Activated CD4-positive, alpha-beta T cell treated with anti-CD3 and anti-CD28 coated beads, Interleukin-2, Interleukin-4, amounts not matched to agents 100 ng/mL and 50 ng/mL, durations not matched to agents 16 hours and 8 hours (primary cell): ENCODE measurements at regions not wholly inside any gene's neighbourhood (a gene's known extent, or its start where the extent isn't known, plus 50 kb on each side); places are given as distances from the start of the nearest gene placed in this dataset.
"Not testable (repeated sequence)": the region's sequence is repeated elsewhere in the genome, so short reads cannot be mapped to it uniquely, and the experiment has no call there.

Source experiments
- DNase-seq: peaks from one replicate; pipeline ENCODE4 v3.0.0-alpha.2; 2020; ENCODE audit warnings: low spot score

DNA sequence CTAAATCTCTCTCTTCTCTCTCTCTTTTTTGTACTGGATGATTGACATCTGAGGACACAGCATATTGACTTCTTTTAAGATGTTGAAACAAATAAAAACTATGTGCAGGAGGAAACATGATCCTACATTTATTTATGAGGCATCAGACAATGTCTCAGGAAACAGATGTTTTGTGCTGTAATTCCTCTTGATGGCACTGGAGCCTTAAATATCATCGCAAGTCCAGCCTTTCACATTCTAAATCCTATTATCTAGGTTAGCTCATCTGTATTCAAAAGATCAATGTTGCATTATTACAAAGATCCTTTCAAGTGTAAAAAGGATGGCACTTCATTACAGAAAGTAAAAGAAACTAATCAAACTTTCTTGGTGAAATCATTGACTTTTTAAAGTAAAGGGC lies 63.9 kb downstream of the MAT2B start:
- no peak for DNase-seq

DNA sequence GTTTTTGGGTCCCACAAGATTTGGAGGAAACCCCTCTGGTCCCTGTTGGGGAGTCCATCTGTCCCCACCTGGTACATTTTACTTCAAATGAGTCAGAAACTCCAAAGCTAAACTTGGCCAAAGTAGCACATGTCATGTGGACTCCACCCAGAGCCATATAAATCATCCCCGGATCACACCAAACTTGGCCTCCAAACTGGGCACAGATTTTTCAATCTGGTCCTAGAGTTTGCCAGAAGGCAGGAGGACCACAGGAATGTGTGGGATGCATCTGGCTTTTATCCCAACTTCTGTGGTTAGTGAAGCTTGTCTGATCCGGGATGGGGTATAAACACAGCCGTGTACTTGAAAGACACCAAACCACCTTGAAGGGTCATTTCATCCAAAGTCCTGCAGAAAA lies 66.3 kb downstream of the MAT2B start:
- DNase-seq: no peak

DNA sequence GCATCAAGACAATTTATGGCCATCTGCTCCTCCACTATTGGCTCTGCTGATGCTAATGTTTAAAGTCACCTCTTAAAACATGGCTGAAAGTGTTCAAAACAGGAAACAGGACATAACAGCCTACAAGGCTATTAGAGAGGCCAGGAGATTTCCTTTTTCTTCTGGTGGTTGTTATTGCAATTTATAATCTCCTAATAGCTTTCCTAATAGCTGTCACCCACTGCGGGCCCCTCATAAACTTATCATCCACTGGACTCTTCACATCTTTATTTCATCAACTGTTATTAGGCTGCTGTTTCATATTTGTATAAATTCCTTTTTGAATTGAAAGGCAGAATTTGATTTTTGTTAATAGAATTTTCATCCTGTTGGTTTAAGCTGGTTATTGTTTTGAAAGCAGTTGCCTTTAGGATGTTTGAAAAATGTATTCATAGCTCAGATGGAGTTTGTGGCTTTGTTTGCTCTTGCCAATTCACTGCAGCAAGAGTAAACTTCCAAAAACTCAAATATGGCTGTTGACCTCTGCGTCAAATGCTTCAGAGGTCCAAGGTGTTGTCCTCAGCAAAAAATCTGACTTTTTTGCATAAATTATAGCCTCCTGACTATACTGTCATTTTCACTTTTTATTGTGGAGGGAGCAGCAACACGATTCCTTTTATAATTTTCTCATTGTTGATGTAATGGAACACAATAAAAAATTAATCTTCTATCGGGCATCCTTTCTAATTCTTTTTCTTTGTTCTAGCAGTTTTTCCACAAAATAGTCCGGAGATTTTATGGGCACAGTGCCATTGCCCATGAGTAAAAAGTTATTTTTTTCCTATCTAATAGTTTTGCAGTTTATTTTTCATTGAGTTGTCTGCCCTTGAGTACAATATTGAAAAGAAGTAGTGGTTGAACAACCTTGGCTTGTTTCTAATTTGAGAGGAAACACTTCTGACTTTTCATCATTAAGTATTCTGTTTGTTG lies 69.3 kb downstream of the MAT2B start:
- no peak for DNase-seq

DNA sequence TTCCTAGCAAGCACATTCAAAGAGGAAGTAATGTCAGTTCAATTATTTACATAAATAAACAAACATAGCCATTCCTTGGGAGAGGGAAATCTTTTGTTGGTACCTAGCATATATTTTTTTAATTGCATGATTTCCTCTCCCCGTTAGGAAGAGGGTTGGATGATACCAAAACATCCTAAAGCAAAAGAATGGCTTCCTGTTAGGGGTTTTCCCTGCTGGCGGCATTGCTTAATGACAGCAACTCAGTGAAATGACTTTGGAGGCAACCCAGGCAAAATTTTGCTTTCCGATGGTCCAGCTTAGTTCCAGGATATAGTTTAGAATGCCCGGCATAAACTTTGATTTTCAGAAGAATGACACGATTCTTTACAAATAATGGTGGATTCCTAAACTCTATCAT lies 73.2 kb downstream of the MAT2B start:
- DNase-seq: no peak

DNA sequence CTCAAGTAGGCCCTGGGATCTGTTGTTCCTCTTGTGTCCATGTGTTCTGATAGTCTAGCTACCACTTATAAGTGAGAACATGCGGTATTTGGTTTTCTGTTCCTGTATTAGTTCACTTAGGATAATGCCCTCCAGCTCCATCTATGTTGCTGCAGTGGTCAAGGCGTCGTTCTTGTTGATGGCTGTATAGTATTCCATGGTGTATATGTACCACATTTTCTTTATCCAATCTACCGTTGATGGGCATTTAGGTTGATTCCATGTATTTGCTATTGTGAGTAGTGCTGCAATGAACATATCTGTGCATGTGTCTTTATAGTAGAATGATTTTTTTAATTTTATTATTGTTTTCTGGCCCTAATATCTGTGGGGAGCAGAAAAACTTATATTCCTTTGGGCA lies 74.3 kb downstream of the MAT2B start:
- DNase-seq: no peak

DNA sequence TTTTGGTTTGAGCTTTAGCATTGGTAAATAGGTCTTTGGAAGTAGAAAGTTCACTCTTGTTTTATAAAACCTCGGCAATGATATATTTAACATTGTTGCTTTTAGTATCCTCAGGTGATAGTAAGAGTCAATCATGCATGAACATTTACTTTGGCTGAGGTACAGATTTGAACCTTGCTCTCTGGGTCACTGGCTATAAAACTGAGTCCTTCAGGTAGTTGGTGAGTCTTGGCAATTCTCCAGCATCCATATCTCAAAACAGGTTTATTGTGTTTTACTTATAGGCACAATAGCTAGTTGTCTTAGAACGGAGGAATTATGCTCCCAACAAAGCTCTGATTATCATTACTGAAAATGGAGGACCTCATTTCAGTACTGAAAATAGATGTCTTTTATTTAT lies 75.1 kb downstream of the MAT2B start:
- DNase-seq: no peak

DNA sequence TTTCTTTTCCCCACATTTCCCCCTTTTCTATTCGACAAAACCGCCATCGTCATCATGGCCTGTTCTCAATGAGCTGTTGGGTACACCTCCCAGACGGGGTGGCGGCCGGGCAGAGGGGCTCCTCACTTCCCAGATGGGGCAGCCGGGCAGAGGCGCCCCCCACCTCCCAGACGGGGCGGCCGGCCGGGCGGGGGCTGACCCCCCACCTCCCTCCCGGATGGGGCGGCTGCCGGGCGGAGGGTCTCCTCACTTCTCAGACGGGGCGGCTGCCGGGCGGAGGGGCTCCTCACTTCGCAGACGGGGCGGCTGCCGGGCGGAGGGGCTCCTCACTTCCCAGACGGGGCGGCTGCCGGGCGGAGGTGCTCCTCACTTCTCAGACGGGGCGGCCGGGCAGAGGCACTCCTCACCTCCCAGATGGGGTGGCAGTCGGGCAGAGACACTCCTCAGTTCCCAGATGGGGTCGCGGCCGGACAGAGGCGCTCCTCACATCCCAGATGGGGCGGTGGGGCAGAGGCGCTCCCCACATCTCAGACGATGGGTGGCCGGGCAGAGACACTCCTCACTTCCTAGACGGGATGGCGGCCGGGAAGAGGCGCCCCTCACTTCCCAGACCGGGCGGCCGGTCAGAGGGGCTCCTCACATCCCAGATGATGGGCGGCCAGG lies 78.2 kb downstream of the MAT2B start:
- not testable (repeated sequence) for DNase-seq

DNA sequence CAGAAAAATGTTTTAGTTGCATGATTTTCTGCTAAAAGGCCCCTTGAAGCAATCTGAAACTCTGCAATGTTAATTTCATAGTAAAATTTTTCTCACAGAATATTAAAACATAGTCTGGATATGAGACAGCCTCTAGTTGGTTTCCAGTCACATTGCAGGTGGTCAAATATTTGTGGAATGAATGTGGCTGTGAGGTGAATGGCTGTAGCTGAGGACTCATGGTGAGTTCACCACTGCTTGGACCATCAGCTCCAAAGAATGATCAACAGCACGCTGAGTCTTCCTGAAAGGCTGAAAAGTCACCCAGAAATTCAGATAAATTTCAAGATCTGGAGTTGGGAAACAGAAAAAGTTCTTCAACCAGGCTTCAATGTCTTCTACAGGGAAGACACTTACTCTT lies 79.8 kb downstream of the MAT2B start:
- DNase-seq: no peak

DNA sequence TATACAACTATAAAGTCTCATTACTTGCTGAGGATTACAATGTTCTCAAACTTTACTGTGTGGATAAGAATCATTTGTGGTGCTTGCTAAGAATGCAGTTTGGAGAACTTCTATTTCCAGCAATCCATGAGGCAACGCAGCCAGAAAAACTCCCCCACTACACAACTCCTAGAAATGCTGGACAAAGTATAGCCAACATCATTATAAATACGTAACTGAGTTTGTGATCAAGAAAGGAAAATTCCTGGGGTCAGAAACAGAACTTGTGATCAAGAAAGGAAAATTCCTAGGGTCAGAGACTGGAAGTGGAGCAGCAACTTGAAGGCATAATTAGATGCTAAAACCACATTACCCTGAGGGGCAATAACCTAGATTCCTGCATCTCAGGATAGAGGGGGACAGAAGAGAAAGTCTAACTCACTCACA lies 81.1 kb downstream of the MAT2B start:
- no peak for DNase-seq

DNA sequence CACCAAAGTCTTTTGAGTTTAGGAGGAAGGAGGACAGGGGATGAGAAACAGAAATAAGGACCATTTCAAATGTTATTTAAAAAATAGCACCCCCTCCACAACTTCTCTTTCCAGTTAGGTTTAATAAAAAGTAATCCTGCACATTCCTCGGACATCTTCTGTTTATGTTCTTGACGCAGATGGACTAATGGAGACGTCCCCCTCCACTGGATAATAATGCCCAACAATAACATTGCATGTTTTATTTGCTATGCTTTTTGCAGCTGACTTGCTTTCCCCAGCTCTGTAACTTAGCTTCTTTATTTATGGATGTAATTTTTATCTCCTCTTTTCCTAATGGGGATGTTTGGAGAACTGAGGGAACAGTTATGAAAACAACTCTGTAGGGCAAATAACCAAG lies 89.5 kb downstream of the MAT2B start:
- DNase-seq: no peak

DNA sequence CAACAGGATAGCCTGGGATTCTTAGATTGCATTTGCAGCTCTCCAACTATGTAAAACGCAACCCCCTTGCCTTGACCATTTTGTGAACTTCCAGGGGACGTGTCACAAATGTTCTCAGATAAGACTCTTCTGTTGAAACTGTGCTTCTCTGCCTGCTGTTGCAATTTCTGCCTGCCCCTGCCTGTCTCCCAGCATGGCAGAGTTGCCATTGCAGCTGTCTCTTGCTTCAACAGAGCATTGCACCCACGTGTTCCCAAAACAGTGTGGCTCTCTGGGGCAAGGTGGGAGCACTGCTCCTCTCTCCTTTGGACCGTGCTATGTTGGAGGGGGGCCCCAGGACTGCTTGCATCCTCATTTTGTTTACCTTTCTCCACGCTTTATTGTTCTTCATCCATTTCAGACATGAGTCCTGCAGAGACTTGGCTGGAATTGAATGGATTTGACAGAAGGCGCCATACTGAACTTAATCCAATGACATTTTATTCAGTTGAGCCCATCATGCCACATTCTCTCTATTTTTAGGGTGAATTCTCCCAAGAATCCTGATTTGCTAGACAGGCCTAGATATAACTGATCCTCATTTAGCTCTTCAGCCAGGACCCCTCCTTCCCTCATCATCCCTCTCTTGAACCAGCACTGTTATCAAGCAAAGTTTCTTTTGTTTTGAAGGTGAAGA lies 90.7 kb downstream of the MAT2B start:
- DNase-seq: no peak

DNA sequence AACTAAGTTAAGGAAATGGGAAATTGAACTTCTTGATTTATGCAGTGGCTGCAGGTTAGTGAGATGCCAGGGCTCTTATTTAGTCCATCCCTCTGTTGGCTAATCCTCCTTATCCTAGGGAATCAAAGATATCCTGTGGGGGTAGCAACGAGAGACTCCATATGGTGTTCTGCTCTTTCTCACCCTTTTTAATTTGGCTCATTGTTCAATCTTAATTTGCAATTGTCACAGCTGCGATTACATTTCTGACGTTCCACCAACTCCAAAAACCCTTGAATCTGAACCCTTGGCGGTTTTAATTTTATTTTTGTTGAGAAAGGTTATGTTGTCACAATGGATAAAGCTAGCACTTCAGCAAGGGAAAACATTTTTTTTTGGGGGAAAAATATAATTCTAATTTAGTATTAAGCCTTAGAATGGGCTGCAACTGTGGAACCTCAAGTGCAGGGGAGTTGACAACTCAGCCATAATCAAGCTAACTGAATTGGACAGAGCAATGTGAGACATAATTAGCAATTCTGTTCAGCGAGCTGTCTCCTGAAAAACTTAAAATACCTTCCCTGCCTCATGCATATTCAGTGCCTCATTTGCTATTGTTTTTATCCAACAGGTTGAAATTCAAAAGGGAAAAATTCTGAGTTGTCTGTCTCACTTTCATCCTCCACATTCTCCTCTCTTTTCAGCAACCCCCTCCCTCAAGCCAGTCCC lies 91.3 kb downstream of the MAT2B start:
- DNase-seq: no peak

DNA sequence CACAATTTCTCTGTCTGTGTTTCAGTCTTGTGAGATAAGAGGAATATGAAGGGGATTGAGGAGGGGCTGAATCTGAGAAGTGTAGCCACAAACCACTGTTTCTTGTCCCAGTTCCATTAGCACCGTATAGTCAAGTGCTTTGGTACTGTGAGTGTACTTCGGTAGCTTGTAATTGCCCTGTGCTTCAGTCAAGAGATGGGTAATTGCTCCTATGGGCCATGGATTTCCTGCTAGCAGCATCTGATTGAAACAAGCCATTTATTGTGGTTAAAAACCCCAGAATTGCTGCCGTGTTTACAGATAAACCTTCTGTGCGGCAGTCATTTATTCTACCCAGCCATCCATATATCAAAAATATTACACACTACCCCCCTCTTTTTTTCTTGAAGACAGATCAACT lies 98.6 kb downstream of the MAT2B start:
- no peak for DNase-seq

DNA sequence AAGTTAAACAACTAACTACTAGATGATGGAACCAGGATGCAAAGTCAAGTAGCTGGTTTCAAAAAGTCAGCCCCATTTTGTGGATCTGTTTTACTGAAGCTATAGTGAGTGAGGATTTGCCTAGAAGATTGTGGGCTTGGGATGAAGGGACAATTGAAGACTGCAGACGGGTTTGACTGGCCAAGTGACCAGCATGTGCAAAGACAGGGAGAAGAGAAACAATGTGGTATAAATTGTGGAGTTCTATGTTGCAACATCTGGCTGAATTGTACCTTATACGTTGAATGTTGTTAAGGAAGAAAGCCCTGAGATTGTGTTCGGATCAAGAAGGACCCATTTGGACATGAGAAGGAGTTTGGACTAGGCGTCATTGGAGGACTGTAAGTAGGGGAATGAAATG lies 101.8 kb downstream of the MAT2B start:
- DNase-seq: no peak

DNA sequence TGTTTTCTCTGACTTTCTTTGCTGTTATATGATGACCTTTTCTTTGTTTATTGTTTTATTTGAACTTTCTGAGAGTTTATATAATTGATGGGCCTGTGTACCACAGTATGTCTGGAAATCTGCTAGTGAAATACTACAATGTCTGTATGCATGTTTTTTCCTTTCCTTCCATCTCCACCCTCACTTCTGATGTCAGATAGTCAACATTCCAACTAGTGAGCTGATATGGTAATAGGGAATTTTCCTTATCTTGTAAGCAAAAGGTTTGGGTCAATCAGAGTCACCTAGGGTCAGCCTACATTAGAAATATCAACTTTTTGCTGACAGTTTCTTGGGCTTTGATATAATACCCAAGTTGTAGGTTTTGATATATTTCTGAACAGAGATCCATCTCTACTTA lies 103.2 kb downstream of the MAT2B start:
- no peak for DNase-seq

DNA sequence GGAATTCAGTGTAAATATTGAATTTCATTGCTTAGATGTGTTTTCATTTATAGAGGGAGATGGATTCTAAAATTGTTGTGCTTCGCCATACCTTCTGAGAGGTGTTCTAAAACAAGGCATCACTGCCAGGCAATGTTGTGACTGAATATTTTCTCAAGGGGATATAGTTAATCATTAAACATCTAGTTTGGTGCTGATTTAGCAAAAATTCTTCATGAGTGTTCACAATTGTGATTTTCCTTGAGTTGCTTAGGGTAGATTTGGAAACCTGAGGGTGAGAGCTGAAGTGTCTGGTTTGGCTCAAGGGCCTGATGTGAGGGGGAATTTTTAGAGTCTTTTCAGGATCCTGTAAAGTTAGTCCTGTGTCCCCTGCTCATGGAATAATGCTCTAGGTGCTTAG lies 104.5 kb downstream of the MAT2B start:
- no peak for DNase-seq

DNA sequence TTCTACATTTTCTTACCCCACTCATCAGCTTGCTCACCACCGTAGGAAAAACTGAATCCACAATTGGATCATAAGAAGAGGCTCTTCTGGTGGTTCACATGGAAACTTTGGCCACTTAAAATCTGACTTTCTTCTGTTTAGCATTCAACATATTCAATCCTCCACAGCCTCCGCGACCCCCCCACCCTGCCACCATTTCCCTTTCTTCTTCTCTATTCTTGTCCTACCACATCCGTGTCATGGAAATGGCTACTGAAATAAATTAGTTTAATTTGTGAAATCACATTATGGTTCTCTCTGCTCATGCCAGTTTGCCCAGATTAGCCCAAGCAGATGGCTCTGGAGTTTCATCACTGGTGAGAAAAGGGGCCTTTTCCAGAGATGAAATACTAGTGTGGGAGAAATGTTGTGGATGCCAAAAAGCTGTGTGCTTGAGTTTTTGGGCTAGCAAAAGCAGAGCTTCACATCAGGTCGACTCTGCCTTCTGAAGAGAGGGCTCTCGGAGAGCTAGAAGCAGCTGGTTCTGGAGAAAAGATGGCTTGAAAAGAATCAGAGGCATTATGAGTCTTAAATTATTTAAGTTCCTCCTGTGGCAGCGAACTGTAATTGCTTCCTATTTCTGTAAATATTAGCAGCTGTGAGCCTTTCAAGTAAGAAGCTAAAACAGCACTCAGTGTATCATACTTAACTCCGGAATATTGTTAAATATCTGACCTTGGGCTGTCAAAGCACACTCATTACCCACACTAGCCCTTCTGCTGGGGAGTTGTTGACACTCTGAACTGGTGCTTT lies 107.1 kb downstream of the MAT2B start:
- DNase-seq: no peak

DNA sequence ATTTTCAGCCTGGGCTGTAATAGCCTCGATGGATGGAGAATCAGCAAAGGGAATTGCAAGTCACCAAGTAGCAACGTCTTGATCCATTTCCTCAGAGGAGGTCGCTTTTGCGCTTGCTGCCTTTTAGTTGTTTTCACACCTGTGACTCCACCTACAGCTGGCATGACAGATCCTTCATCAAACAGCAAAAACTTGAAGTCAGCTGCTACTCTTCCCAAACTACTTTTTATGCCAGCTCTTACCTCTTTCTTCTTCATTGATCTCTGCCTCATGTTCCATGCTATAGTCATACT lies 107.7 kb downstream of the MAT2B start:
- DNase-seq: no peak

DNA sequence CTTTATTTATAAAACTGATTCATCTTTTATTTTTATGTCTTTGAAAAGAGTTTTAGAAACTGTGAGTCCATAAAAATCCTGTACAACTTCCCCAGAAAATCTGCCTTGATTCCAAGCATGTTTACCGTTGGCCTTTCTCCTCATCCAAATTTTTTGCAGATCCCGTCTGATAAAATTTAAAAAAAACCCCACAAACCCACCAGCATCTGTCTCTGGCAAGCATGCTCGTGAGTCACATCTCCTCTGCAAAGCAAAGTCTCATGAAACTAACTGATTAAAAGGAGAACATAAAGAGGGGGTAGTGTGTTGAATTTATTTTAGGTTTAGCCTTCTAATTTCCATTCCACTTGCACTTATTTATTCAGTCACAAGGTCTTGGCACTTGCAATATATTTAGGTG lies 109.4 kb downstream of the MAT2B start:
- no peak for DNase-seq

DNA sequence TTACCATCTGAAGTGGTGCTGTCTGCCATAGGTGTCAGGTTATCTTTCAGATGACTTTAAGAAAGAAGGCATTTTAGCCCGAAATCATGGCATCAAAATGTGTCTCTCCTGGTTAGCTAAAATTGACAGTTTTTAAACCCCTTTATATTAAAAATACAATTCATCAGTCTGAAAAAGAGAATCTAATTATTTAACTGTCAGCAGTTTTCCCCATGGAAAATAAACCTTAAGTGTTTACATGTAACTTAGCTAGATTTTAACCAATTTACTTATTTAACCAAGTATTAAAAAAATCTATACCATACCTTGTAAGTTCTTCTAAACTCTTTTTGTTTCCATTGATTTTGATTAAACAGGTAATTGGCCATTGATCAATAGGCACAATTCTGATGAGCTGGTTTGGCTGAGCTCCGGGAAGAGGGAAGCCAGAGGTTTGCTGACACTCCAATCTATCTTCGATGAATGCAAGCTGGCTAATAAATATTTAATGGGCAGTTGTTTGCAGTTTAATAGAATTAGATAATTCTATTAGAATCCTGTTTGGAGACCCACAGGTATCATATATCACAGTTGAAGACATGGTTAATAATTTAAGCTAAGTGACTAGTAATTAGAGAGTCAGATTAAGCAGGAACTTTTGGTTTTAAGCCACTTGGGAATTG lies 114.0 kb downstream of the MAT2B start:
- DNase-seq: no peak

DNA sequence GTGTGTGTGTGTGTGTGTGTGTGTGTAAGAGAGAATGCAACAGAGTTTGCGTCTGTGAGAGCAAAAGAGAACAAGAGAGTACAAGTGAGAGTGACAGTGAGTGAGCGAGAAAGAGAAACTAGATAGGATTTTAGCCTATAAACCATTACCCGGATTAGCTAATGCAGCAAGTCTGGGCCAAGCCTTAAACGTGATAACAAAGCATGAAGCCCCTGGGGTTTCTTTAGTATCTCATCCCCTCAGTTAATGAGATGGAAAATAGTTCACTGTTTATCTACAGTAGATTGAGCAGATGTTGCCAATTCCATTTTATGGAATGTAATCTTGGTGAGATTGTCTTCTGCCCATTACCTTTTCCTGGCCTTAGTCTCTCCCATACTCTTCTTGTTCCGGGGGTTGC lies 114.5 kb downstream of the MAT2B start:
- no peak for DNase-seq
